ENCODE measurements at regions not wholly inside any gene's neighbourhood (a gene's known extent, or its start where the extent isn't known, plus 50 kb on each side); places are given as distances from the start of the nearest gene placed in this dataset.
"Not testable (repeated sequence)": the region's sequence is repeated elsewhere in the genome, so short reads cannot be mapped to it uniquely, and the experiment has no call there.

DNA sequence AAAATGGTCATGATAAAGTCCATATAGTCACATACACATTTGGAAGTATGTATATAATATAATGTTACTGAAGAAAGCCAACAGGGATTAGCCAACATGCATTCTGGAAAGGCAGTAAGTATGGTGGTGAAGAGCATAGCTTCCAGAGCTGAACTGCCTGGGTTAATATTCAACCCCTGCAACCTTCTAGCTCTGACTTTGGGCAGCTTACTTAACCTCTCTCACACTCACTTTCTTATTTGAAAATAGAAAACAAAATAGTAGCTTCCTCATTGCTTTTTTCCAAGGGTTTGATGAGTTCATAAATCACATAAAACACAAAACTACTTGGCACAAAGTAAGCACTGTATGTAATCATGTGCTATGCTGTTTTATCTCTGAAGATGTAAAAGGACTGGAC lies 216.4 kb downstream of the CHIC2 start:
- Histone ChIP-seq H3K4me3 (ENCODE audit: low read length in 2 of 2) (no peak overlapping the region), H3K4me1 (ENCODE audit: control insufficient read depth, insufficient read depth, low read length) (no peaks in the 10 kb centered on the region), H3K9ac (ENCODE audit: low read length in 2 of 2) (no peak overlapping the region), H3K27me3 (ENCODE audit: control insufficient read depth in 1 of 2, insufficient read depth in 2 of 2, low read length in 2 of 2) (no peaks in the 10 kb centered on the region), H3K36me3 (ENCODE audit: control insufficient read depth in 2 of 2, insufficient read depth in 2 of 2, low read length in 2 of 2) (no peaks in the 10 kb centered on the region), H3K9me3 (ENCODE audit: control insufficient read depth in 2 of 2, low read length in 2 of 2) (no peaks in the 10 kb centered on the region), H3K27ac (ENCODE audit: low read length) (no peak overlapping the region)

DNA sequence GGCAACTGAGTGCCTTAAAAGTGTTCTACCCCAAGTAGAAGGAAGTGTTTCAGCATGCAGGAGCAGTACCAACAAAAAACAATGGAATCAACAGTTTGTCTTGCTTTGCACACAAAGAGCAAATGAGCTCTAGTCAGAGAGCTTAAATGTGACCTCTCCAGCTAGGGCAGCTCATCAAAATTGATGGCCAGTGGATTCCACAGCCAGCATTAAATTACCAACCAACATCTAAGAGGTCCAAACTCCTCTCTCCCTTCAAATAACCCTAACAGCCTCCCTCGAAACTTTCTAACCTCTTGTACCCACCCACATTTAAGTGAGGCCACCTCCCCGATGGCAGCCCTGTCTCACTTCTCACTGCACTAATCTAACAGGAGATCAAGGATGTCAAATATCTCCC lies 219.9 kb downstream of the CHIC2 start:
- Histone ChIP-seq H3K9me3 (ENCODE audit: control insufficient read depth in 2 of 2, low read length in 2 of 2) (no peaks in the 10 kb centered on the region), H3K36me3 (ENCODE audit: control insufficient read depth in 2 of 2, insufficient read depth in 2 of 2, low read length in 2 of 2) (no peaks in the 10 kb centered on the region), H3K4me3 (ENCODE audit: low read length in 2 of 2) (no peak overlapping the region), H3K9ac (ENCODE audit: low read length in 2 of 2) (no peak overlapping the region), H3K4me1 (ENCODE audit: control insufficient read depth, insufficient read depth, low read length) (no peaks in the 10 kb centered on the region), H3K27me3 (ENCODE audit: control insufficient read depth in 1 of 2, insufficient read depth in 2 of 2, low read length in 2 of 2) (no peaks in the 10 kb centered on the region), H3K27ac (ENCODE audit: low read length) (no peak overlapping the region)

DNA sequence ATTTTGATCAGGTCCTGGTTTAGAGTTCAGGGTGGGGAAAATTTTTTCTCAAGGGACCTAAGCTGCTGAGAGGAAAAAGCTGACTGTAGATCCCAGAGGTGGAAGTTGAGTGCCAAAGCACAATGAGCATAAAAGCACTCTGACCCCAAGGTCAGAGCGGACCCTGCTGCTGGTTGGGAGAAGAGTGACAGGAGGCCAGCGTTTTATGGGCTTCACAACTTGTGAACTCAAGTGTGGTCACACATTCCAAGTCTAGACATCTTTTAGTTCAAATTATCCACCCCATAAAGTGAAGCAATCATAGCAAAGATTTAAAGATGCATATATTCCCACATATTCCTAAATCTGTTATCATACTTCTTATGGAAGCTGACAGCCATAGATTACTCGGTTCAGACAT lies 220.3 kb downstream of the CHIC2 start:
- Histone ChIP-seq H3K27me3 (ENCODE audit: control insufficient read depth in 1 of 2, insufficient read depth in 2 of 2, low read length in 2 of 2) (no peaks in the 10 kb centered on the region), H3K9ac (ENCODE audit: low read length in 2 of 2) (no peak overlapping the region), H3K9me3 (ENCODE audit: control insufficient read depth in 2 of 2, low read length in 2 of 2) (no peaks in the 10 kb centered on the region)

DNA sequence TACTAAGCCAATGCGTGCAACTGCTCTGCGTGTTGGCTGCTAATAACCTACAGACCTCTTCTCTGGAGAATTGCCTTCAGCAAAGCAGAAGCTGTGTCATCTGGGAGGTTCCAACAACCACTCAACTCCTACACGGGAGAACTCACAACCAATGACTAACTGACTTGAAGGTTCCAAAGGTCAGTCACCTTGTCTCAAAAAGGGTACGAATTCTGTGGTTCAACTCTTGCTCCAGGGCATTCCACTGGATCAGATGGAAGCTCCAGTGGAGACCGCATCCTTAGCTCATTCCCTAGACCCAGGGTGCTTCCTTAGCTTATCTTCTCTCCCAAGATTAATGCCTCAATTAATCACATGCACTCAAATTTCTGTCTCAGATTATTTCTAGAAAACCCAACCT lies 222.7 kb downstream of the CHIC2 start:
- Histone ChIP-seq H3K36me3 (ENCODE audit: control insufficient read depth in 2 of 2, insufficient read depth in 2 of 2, low read length in 2 of 2) (no peaks in the 10 kb centered on the region), H3K4me1 (ENCODE audit: control insufficient read depth, insufficient read depth, low read length) (no peaks in the 10 kb centered on the region)

More for the DNA sequence above, 220.3 kb downstream of the CHIC2 start:
- Histone ChIP-seq H3K36me3 (ENCODE audit: control insufficient read depth in 2 of 2, insufficient read depth in 2 of 2, low read length in 2 of 2) (no peaks in the 10 kb centered on the region), H3K4me3 (ENCODE audit: low read length in 2 of 2) (no peak overlapping the region), H3K27ac (ENCODE audit: low read length) (no peak overlapping the region), H3K4me1 (ENCODE audit: control insufficient read depth, insufficient read depth, low read length) (no peaks in the 10 kb centered on the region)

DNA sequence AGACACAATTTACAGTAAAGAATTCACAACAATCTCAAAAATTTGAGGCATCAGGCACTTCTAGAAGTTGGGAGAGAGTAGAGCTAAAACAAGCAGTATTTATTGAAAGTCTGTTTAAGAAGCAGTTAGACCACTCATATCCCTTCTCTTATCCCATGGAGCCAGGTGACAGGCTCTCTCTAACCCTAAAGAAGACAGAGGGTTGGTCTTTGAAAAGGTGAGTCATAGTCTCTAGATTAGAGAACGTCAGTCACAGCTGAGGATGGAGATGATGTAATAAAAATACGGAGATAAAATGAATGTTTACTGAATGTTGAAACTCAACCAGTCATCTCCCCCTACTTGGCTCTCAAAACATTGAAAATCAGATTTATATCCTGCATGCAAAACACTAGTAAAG lies 223.8 kb downstream of the CHIC2 start:
- Histone ChIP-seq H3K27ac (ENCODE audit: low read length) (no peak overlapping the region), H3K36me3 (ENCODE audit: control insufficient read depth in 2 of 2, insufficient read depth in 2 of 2, low read length in 2 of 2) (no peaks in the 10 kb centered on the region), H3K9me3 (ENCODE audit: control insufficient read depth in 2 of 2, low read length in 2 of 2) (no peaks in the 10 kb centered on the region), H3K9ac (ENCODE audit: low read length in 2 of 2) (no peak overlapping the region), H3K27me3 (ENCODE audit: control insufficient read depth in 1 of 2, insufficient read depth in 2 of 2, low read length in 2 of 2) (no peaks in the 10 kb centered on the region), H3K4me1 (ENCODE audit: control insufficient read depth, insufficient read depth, low read length) (no peaks in the 10 kb centered on the region), H3K4me3 (ENCODE audit: low read length in 2 of 2) (no peak overlapping the region)

More for the DNA sequence above, 222.7 kb downstream of the CHIC2 start:
- no peak overlapping the region for H3K27ac ChIP-seq (ENCODE audit: low read length)
- no peaks in the 10 kb centered on the region for H3K27me3 ChIP-seq (ENCODE audit: control insufficient read depth in 1 of 2, insufficient read depth in 2 of 2, low read length in 2 of 2)
- H3K9me3 ChIP-seq (ENCODE audit: control insufficient read depth in 2 of 2, low read length in 2 of 2), result no peaks in the 10 kb centered on the region
- no peak overlapping the region for H3K4me3 ChIP-seq (ENCODE audit: low read length in 2 of 2)
- H3K9ac ChIP-seq (ENCODE audit: low read length in 2 of 2), result no peak overlapping the region

DNA sequence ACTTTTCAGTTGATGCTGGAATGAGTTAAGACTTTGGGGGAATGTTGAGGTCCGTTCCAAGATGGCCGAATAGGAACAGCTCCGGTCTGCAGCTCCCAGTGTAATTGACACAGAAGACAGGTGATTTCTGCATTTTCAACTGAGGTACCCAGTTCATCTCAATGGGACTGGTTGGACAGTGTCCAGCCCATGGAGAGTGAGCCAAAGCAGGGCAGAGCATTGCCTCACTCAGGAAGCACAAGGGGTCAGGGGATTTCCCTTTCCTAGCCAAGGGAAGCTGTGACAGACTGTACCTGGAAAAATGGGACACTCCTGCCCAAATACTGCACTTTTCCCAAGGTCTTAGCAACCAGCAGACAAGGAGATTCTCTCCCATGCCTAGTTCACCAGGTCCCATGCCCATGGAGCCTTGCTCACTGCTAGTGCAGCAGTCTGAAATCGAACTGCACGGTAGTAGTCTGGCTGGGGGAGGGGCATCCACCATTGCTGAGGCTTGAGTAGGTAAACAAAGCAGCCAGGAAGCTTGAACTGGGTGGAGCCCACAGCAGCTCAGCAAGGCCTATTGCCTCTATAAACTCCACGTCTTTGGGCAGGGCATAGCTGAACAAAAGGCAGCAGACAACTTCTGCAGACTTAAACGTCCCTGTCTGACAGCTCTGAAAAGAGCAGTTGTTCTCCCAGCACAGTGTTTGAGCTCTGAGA lies 231.0 kb downstream of the CHIC2 start:
- H3K9ac ChIP-seq (ENCODE audit: low read length in 2 of 2); H3K27me3 ChIP-seq (ENCODE audit: control insufficient read depth in 1 of 2, insufficient read depth in 2 of 2, low read length in 2 of 2); H3K4me3 ChIP-seq (ENCODE audit: low read length in 2 of 2); H3K9me3 ChIP-seq (ENCODE audit: control insufficient read depth in 2 of 2, low read length in 2 of 2); H3K4me1 ChIP-seq (ENCODE audit: control insufficient read depth, insufficient read depth, low read length); H3K36me3 ChIP-seq (ENCODE audit: control insufficient read depth in 2 of 2, insufficient read depth in 2 of 2, low read length in 2 of 2); H3K27ac ChIP-seq (ENCODE audit: low read length): not testable (repeated sequence)

DNA sequence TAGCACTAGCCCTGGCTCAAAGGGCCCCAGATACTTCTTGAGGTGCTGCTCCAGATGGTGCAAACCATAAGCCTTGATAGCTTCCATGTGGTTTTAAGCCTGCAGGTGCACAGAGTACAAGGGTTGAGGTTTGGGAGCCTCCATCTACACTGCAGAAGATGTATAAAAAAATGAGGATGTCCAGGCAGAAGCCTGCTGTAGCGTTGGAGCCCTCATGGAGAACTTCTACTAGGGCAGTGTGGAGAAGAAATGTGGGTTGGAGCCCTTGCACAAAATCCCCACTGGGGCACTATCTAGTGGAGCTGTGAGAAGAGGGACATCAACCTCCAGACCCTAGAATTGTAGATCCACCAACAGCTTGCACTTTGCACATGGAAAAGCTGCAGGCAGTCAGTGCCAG lies 231.9 kb downstream of the CHIC2 start:
- H3K4me1 ChIP-seq (ENCODE audit: control insufficient read depth, insufficient read depth, low read length), result no peaks in the 10 kb centered on the region
- H3K9ac ChIP-seq (ENCODE audit: low read length in 2 of 2), result no peak overlapping the region
- H3K4me3 ChIP-seq (ENCODE audit: low read length in 2 of 2), result no peak overlapping the region
- H3K27ac ChIP-seq (ENCODE audit: low read length), result no peak overlapping the region
- peaks cover 0 to 9% of the 10 kb centered on the region in 2 donors for H3K9me3 ChIP-seq (ENCODE audit: control insufficient read depth in 2 of 2, low read length in 2 of 2)
- no peaks in the 10 kb centered on the region for H3K36me3 ChIP-seq (ENCODE audit: control insufficient read depth in 2 of 2, insufficient read depth in 2 of 2, low read length in 2 of 2)
- no peaks in the 10 kb centered on the region for H3K27me3 ChIP-seq (ENCODE audit: control insufficient read depth in 1 of 2, insufficient read depth in 2 of 2, low read length in 2 of 2)

DNA sequence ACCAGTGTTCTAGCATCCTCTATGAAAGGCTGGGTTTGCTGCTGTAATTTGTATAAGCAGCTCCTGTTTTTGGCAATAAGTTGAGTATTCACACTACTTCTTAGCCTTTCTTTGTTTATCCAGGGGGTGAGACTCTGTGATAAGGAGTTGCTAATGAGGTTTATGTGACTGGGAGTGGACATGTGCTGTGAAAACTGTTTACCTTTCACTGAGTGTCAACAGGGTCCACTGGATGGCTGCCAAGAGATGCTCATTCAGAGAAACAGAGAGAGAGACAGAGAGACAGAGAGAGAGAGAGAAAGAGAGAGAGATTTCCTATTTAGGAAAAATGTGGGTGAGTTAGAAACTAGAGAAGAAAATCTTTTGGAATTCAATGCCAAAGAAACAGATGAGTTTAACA lies 233.9 kb downstream of the CHIC2 start:
- Histone ChIP-seq H3K9me3 (ENCODE audit: control insufficient read depth in 2 of 2, low read length in 2 of 2) (peaks cover 0 to 9% of the 10 kb centered on the region in 2 donors), H3K4me1 (ENCODE audit: control insufficient read depth, insufficient read depth, low read length) (no peaks in the 10 kb centered on the region), H3K27me3 (ENCODE audit: control insufficient read depth in 1 of 2, insufficient read depth in 2 of 2, low read length in 2 of 2) (no peaks in the 10 kb centered on the region), H3K4me3 (ENCODE audit: low read length in 2 of 2) (no peak overlapping the region), H3K36me3 (ENCODE audit: control insufficient read depth in 2 of 2, insufficient read depth in 2 of 2, low read length in 2 of 2) (no peaks in the 10 kb centered on the region), H3K9ac (ENCODE audit: low read length in 2 of 2) (no peak overlapping the region), H3K27ac (ENCODE audit: low read length) (no peak overlapping the region)

DNA sequence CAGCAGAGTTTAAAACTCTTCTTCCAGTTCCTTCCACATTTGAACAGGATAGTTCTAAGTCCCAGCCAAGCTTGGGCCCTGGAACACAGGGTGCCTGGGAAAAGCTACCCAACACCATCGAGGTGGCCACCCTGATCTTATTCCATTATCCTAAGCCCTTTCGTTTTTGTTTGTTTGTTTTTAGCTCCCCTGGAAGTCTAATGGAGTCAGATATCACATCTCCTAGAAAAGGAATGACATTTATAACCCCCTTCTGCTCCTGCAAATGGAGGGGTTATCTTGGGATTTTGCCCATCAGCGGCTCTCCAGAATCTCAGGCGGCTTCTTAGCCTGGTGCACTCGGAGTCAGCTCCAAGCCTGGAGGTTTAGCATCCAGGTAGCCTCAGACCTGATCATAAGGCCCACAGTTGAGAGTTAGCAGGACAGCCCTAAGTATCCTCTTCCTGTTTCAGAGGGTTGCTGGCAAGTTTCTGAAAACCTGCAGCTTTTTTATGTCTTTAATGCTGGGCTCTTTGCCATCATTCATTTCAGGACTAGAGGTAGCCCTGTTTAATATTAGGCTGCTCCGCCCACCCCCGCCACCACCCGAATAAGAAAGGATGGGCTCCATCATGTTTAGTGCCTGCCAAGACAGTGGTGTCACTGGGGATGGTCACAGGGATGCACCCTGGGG lies 230.0 kb upstream of the LNX1 start:
- no peaks in the 10 kb centered on the region for H3K36me3 ChIP-seq (ENCODE audit: control insufficient read depth in 2 of 2, insufficient read depth in 2 of 2, low read length in 2 of 2)
- H3K27me3 ChIP-seq (ENCODE audit: control insufficient read depth in 1 of 2, insufficient read depth in 2 of 2, low read length in 2 of 2), result no peaks in the 10 kb centered on the region
- no peak overlapping the region for H3K27ac ChIP-seq (ENCODE audit: low read length)
- peaks cover 7% of the 10 kb centered on the region for H3K4me1 ChIP-seq (ENCODE audit: control insufficient read depth, insufficient read depth, low read length)
- H3K9ac ChIP-seq (ENCODE audit: low read length in 2 of 2), result no peak overlapping the region
- no peaks in the 10 kb centered on the region for H3K9me3 ChIP-seq (ENCODE audit: control insufficient read depth in 2 of 2, low read length in 2 of 2)
- no peak overlapping the region for H3K4me3 ChIP-seq (ENCODE audit: low read length in 2 of 2)

DNA sequence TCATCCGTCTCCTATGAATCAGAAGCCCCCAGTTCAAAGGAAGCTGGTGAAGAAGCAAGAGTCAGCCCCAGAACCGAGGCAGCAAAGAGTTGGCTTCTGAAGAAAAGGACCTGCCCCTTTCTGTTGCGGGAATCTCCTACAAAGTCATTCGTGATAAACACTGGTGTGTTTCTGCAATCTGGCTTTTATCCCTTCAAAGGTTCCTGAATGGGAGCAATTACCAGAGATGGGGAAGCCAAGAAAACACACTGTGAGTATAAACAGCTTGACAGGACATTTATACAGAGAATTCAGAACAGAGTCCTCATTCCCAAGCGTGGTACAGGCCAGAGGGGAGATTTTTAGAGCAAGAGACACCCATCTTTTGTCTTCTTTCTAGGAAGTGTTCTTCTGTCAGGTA lies 226.8 kb upstream of the LNX1 start:
- Histone ChIP-seq H3K27ac (ENCODE audit: low read length) (peak overlapping the region; percentile 31), H3K9ac (ENCODE audit: low read length in 2 of 2) (no peak overlapping the region), H3K4me3 (ENCODE audit: low read length in 2 of 2) (peak overlapping the region in 1 of 2 donors; percentile 44), H3K27me3 (ENCODE audit: control insufficient read depth in 1 of 2, insufficient read depth in 2 of 2, low read length in 2 of 2) (peaks cover 0 to 1% of the 10 kb centered on the region in 2 donors), H3K4me1 (ENCODE audit: control insufficient read depth, insufficient read depth, low read length) (peaks cover 7% of the 10 kb centered on the region), H3K36me3 (ENCODE audit: control insufficient read depth in 2 of 2, insufficient read depth in 2 of 2, low read length in 2 of 2) (no peaks in the 10 kb centered on the region), H3K9me3 (ENCODE audit: control insufficient read depth in 2 of 2, low read length in 2 of 2) (no peaks in the 10 kb centered on the region)

DNA sequence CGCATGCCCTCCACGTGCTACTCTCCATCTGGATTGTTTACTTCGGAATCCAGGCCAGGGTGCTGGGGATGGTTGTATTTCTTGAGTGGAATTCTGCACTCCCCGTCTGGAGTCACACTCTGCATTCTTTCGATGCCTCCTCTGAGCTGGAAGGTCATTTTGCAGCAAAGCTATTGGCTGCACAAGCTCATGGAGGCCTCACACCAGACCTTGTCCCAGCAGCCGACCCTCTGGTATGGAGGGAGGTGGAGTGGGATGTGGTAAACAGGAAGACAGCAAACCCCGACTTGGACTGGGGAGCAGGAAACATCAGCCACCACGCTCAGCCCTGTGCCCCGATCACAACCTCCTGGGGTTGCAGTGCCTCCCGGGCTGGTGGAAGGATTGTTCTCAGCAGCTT lies 225.3 kb upstream of the LNX1 start:
- no peak overlapping the region for H3K4me3 ChIP-seq (ENCODE audit: low read length in 2 of 2)
- no peak overlapping the region for H3K27ac ChIP-seq (ENCODE audit: low read length)
- H3K9ac ChIP-seq (ENCODE audit: low read length in 2 of 2), result no peak overlapping the region
- peaks cover 0 to 2% of the 10 kb centered on the region in 2 donors for H3K27me3 ChIP-seq (ENCODE audit: control insufficient read depth in 1 of 2, insufficient read depth in 2 of 2, low read length in 2 of 2)
- no peaks in the 10 kb centered on the region for H3K9me3 ChIP-seq (ENCODE audit: control insufficient read depth in 2 of 2, low read length in 2 of 2)
- H3K4me1 ChIP-seq (ENCODE audit: control insufficient read depth, insufficient read depth, low read length), result peaks cover 5% of the 10 kb centered on the region
- no peaks in the 10 kb centered on the region for H3K36me3 ChIP-seq (ENCODE audit: control insufficient read depth in 2 of 2, insufficient read depth in 2 of 2, low read length in 2 of 2)

All from stomach smooth muscle (tissue), 2 donors.